Neural cell (in vitro differentiated cells): ENCODE measurements at regions not wholly inside any gene's neighbourhood (a gene's known extent, or its start where the extent isn't known, plus 50 kb on each side); places are given as distances from the start of the nearest gene placed in this dataset.

Experiments
- H2AFZ ChIP-seq: fragments of 200-600, 300-800 bp; sonication (generic), shearing (Covaris generic); 2 replicates; pipeline ENCODE4 v1.6.0; 2014; ENCODE audit warnings: low read depth, mild to moderate bottlenecking, antibody characterized with exemption, low read length, moderate library complexity
- H3F3A ChIP-seq: fragments of 200-600 bp; shearing (Covaris generic); 2 replicates; pipeline ENCODE4 v1.6.1; 2016; ENCODE audit warnings: mild to moderate bottlenecking, moderate library complexity, mixed read lengths, antibody characterized with exemption, low read length; ENCODE audit not compliant: insufficient read depth, poor library complexity, severe bottlenecking
- H3K27ac ChIP-seq: fragments of 200-600, 300-800 bp; sonication (generic), shearing (Covaris generic); 2 replicates; pipeline ENCODE4 v1.5.1; 2014; ENCODE audit warnings: mild to moderate bottlenecking, low read length, moderate library complexity
- H3K27me3 ChIP-seq: fragments of 300-800, 200-600 bp; sonication (generic), shearing (Covaris generic); 2 replicates; pipeline ENCODE4 v1.6.0; 2014; ENCODE audit warnings: mild to moderate bottlenecking, low read depth, low read length, moderate library complexity; ENCODE audit not compliant: insufficient read depth
- H3K36me3 ChIP-seq: fragments of 300-800, 200-600 bp; sonication (generic), shearing (Covaris generic); 2 replicates; pipeline ENCODE4 v1.5.1; 2014; ENCODE audit warnings: mild to moderate bottlenecking, antibody characterized with exemption, low read length, moderate library complexity; ENCODE audit not compliant: insufficient read depth
- H3K4me2 ChIP-seq: fragments of 300-800, 200-600 bp; sonication (generic), shearing (Covaris generic); 2 replicates; pipeline ENCODE4 v1.6.0; 2014; ENCODE audit warnings: mild to moderate bottlenecking, low read length
- H3K4me3 ChIP-seq: fragments of 300-800, 200-600 bp; sonication (generic), shearing (Covaris generic); 2 replicates; pipeline ENCODE4 v1.5.1; 2014; ENCODE audit warnings: mild to moderate bottlenecking, low read length, moderate library complexity
- H3K79me2 ChIP-seq: fragments of 200-600 bp; shearing (Covaris generic); replicated peaks from 2 replicates; pipeline ENCODE4 v1.6.0; 2014; ENCODE audit warnings: mild to moderate bottlenecking, low read length, moderate library complexity; ENCODE audit not compliant: insufficient read depth
- H3K9ac ChIP-seq: fragments of 300-800, 200-600 bp; sonication (generic), shearing (Covaris generic); 2 replicates; pipeline ENCODE4 v1.6.1; 2016; ENCODE audit warnings: mild to moderate bottlenecking, low read length, mixed read lengths
- H3K9me2 ChIP-seq: fragments of 200-600 bp; shearing (Covaris generic); 2 replicates; pipeline ENCODE4 v1.6.1; 2016; ENCODE audit warnings: mild to moderate bottlenecking, low read length, mixed read lengths; ENCODE audit not compliant: insufficient read depth
- H3K9me3 ChIP-seq: fragments of 200-600, 300-800 bp; sonication (generic), shearing (Covaris generic); 2 replicates; pipeline ENCODE4 v1.6.1; 2016; ENCODE audit warnings: mild to moderate bottlenecking, mixed run types, low read length, moderate library complexity, mixed read lengths
- H4K20me1 ChIP-seq: fragments of 200-600 bp; shearing (Covaris generic); 2 replicates; pipeline ENCODE4 v1.6.1; 2016; ENCODE audit warnings: mild to moderate bottlenecking, mixed run types; ENCODE audit not compliant: insufficient read depth
- EZH2 ChIP-seq: fragments of 200-600, 300-800 bp; shearing (Covaris generic), sonication (generic); IDR thresholded peaks from 2 replicates; pipeline ENCODE4 v1.6.1; 2014; ENCODE audit warnings: antibody characterized with exemption, low read length, borderline replicate concordance, mild to moderate bottlenecking; ENCODE audit not compliant: insufficient read depth, poor library complexity, severe bottlenecking
- MXI1 ChIP-seq: fragments of 450-650 bp; conservative IDR thresholded peaks from 2 replicates; pipeline ENCODE4 v1.6.1; 2014; ENCODE audit warnings: antibody characterized with exemption, mild to moderate bottlenecking; ENCODE audit not compliant: poor library complexity, severe bottlenecking
- POLR2AphosphoS5 ChIP-seq: IDR thresholded peaks from 2 replicates; pipeline ENCODE4 v1.6.1; 2012
- RAD21 ChIP-seq: fragments of 450-650 bp; conservative IDR thresholded peaks from 2 replicates; pipeline ENCODE4 v1.6.1; 2014; ENCODE audit warnings: antibody characterized with exemption, mild to moderate bottlenecking, moderate library complexity
- SMC3 ChIP-seq: fragments of 450-650 bp; conservative IDR thresholded peaks from 2 replicates; pipeline ENCODE4 v1.6.1; 2014; ENCODE audit warnings: antibody characterized with exemption, mild to moderate bottlenecking, moderate library complexity; ENCODE audit not compliant: poor library complexity
- TF ChIP-seq, protein P1 (sequence below): IDR thresholded peaks from 2 replicates; pipeline ENCODE4 v1.6.1; 2012; ENCODE audit warnings: borderline replicate concordance
- TF ChIP-seq, protein P2 (sequence below): fragments of 450-650 bp; IDR thresholded peaks from 2 replicates; pipeline ENCODE4 v1.5.1; 2014; ENCODE audit warnings: antibody characterized with exemption, mild to moderate bottlenecking, moderate library complexity; ENCODE audit not compliant: poor library complexity, severe bottlenecking

DNA sequence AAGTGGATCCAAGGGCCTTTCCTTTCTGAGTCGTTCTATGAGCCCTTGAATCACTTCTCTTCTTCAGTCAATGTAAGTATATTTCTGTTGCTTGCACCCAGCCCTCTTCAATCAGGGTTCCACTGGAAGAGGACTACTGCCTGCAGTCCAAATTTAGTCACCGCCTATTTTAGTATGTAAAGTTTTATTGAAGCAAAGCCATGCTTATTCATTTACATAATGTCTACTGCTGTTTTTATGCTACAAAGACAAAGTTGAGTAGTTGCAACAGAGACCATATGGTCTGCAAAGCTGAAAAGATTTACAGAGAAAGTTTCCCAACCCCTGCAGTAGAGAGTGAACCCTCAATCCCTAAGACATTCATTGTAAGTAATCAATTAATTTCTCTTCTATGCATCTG, 332.5 kb upstream of the TNP1 start:
- Histone ChIP-seq H3K36me3 (no peaks in the 10 kb centered on the region), H3K27ac (no peak overlapping the region)
- no peak for TF ChIP-seq POLR2AphosphoS5
- TF ChIP-seq SMC3: no peak
- TF ChIP-seq MXI1: no peak
- no peak for TF ChIP-seq RAD21
- TF ChIP-seq, protein P1, sequence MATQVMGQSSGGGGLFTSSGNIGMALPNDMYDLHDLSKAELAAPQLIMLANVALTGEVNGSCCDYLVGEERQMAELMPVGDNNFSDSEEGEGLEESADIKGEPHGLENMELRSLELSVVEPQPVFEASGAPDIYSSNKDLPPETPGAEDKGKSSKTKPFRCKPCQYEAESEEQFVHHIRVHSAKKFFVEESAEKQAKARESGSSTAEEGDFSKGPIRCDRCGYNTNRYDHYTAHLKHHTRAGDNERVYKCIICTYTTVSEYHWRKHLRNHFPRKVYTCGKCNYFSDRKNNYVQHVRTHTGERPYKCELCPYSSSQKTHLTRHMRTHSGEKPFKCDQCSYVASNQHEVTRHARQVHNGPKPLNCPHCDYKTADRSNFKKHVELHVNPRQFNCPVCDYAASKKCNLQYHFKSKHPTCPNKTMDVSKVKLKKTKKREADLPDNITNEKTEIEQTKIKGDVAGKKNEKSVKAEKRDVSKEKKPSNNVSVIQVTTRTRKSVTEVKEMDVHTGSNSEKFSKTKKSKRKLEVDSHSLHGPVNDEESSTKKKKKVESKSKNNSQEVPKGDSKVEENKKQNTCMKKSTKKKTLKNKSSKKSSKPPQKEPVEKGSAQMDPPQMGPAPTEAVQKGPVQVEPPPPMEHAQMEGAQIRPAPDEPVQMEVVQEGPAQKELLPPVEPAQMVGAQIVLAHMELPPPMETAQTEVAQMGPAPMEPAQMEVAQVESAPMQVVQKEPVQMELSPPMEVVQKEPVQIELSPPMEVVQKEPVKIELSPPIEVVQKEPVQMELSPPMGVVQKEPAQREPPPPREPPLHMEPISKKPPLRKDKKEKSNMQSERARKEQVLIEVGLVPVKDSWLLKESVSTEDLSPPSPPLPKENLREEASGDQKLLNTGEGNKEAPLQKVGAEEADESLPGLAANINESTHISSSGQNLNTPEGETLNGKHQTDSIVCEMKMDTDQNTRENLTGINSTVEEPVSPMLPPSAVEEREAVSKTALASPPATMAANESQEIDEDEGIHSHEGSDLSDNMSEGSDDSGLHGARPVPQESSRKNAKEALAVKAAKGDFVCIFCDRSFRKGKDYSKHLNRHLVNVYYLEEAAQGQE: no peak
- TF ChIP-seq, protein P2, sequence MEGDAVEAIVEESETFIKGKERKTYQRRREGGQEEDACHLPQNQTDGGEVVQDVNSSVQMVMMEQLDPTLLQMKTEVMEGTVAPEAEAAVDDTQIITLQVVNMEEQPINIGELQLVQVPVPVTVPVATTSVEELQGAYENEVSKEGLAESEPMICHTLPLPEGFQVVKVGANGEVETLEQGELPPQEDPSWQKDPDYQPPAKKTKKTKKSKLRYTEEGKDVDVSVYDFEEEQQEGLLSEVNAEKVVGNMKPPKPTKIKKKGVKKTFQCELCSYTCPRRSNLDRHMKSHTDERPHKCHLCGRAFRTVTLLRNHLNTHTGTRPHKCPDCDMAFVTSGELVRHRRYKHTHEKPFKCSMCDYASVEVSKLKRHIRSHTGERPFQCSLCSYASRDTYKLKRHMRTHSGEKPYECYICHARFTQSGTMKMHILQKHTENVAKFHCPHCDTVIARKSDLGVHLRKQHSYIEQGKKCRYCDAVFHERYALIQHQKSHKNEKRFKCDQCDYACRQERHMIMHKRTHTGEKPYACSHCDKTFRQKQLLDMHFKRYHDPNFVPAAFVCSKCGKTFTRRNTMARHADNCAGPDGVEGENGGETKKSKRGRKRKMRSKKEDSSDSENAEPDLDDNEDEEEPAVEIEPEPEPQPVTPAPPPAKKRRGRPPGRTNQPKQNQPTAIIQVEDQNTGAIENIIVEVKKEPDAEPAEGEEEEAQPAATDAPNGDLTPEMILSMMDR: no peak
- TF ChIP-seq EZH2: no peak

DNA sequence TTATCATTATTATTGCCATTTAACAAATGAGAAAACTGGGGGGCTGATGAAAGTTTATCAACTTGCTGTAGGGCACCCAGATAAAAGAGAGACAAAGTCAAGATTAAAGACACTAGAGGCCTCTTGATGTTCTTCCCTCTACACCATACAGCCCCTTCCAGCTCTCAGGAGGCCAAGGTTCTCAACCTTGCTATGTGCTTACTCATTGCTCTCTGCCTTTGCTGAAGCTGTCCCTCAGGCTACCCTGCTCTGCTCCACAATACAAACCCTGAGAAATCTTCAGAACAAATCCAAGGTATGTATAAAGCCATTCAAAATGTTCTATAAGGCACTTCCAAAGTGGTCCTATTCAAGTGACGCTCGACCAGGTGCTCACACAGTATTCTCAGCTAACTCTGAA, 329.9 kb upstream of the TNP1 start:
- Histone ChIP-seq H3K9me3 (no peaks in the 10 kb centered on the region), H3K4me3 (no peak overlapping the region), H4K20me1 (no peaks in the 10 kb centered on the region), H2AFZ (no peak overlapping the region), H3K36me3 (no peaks in the 10 kb centered on the region), H3F3A (no peaks in the 10 kb centered on the region), H3K4me2 (no peak overlapping the region), H3K27ac (no peak overlapping the region), H3K79me2 (no peaks in the 10 kb centered on the region), H3K9ac (no peak overlapping the region), H3K27me3 (no peaks in the 10 kb centered on the region), H3K9me2 (no peaks in the 10 kb centered on the region)
- TF ChIP-seq, protein P2: no peak
- no peak for TF ChIP-seq POLR2AphosphoS5

More for the DNA sequence above, 332.5 kb upstream of the TNP1 start:
- H3K79me2 ChIP-seq: no peaks in the 10 kb centered on the region
- no peak overlapping the region for H3K4me3 ChIP-seq
- no peaks in the 10 kb centered on the region for H3K9me2 ChIP-seq
- no peaks in the 10 kb centered on the region for H3K9me3 ChIP-seq
- no peak overlapping the region for H2AFZ ChIP-seq
- H4K20me1 ChIP-seq: no peaks in the 10 kb centered on the region
- H3K4me2 ChIP-seq: no peak overlapping the region
- H3K9ac ChIP-seq: no peak overlapping the region
- H3K27me3 ChIP-seq: no peaks in the 10 kb centered on the region
- H3F3A ChIP-seq: no peaks in the 10 kb centered on the region
